IPS DF 19.7 (cell line): ENCODE measurements at regions not wholly inside any gene's neighbourhood (a gene's known extent, or its start where the extent isn't known, plus 50 kb on each side); places are given as distances from the start of the nearest gene placed in this dataset.

Experiments
- DNase-seq: peaks from one replicate; pipeline ENCODE4 v3.0.0-alpha.2; 2013; ENCODE audit warnings: low read depth, low spot score

- DNase-seq = no peak
Observed at GRCh38 chrX:5536261-5536660, 692.4 kb downstream of the NLGN4X start.

- no peak for DNase-seq
Observed at GRCh38 chrX:5528057-5528456, 700.6 kb downstream of the NLGN4X start.

GRCh38 chrX:5526191-5526590 lies 702.5 kb downstream of the NLGN4X start:
- no peak for DNase-seq

GRCh38 chrX:5490786-5491563 lies 737.7 kb downstream of the NLGN4X start:
- no peak for DNase-seq

GRCh38 chrX:5474282-5474681 lies 754.4 kb downstream of the NLGN4X start:
- DNase-seq = no peak

- DNase-seq = no peak
Observed at GRCh38 chrX:5458300-5458842, 770.3 kb downstream of the NLGN4X start.

- no peak for DNase-seq
Observed at GRCh38 chrX:5449323-5449722, 779.3 kb downstream of the NLGN4X start.

- no peak for DNase-seq
Observed at GRCh38 chrX:5431823-5432222, 796.8 kb downstream of the NLGN4X start.

GRCh38 chrX:5425119-5425518 lies 803.5 kb downstream of the NLGN4X start:
- no peak for DNase-seq

- DNase-seq = no peak
Observed at GRCh38 chrX:5417381-5417780, 811.3 kb downstream of the NLGN4X start.

GRCh38 chrX:5415738-5416137 lies 812.9 kb downstream of the NLGN4X start:
- no peak for DNase-seq

GRCh38 chrX:5409106-5409505 lies 819.6 kb downstream of the NLGN4X start:
- no peak for DNase-seq

- DNase-seq = no peak
Observed at GRCh38 chrX:5402461-5402860, 826.2 kb downstream of the NLGN4X start.

GRCh38 chrX:5399403-5399802 lies 829.3 kb downstream of the NLGN4X start:
- no peak for DNase-seq

GRCh38 chrX:5397409-5397808 lies 831.3 kb downstream of the NLGN4X start:
- DNase-seq = no peak

- no peak for DNase-seq
Observed at GRCh38 chrX:5390376-5390775, 838.3 kb downstream of the NLGN4X start.

- no peak for DNase-seq
Observed at GRCh38 chrX:5388087-5388486, 840.6 kb downstream of the NLGN4X start.

- DNase-seq = no peak
Observed at GRCh38 chrX:5380426-5380825, 848.2 kb downstream of the NLGN4X start.

GRCh38 chrX:5341902-5342301 lies 886.8 kb downstream of the NLGN4X start:
- DNase-seq = no peak

- no peak for DNase-seq
Observed at GRCh38 chrX:5337160-5337559, 891.5 kb downstream of the NLGN4X start.

GRCh38 chrX:5324546-5324945 lies 904.1 kb downstream of the NLGN4X start:
- no peak for DNase-seq

- DNase-seq = no peak
Observed at GRCh38 chrX:5314148-5314547, 914.5 kb downstream of the NLGN4X start.

GRCh38 chrX:5307416-5307815 lies 921.3 kb downstream of the NLGN4X start:
- DNase-seq = no peak
